ENCODE measurements at regions not wholly inside any gene's neighbourhood (a gene's known extent, or its start where the extent isn't known, plus 50 kb on each side); places are given as distances from the start of the nearest gene placed in this dataset.

- DNase-seq (no peak), ATAC-seq (ENCODE audit: poor library complexity) (no peak)
- Mint-ChIP-seq H3K27me3 (no peaks in the 10 kb centered on the region), H3K4me1 (ENCODE audit: low read depth) (no peaks in the 10 kb centered on the region), H3K4me3 (no peak overlapping the region), H3K9me3 (peaks cover 14% of the 10 kb centered on the region), H3K36me3 (ENCODE audit: low read depth) (no peaks in the 10 kb centered on the region), H3K27ac (no peak overlapping the region)
- POLR2A ChIA-PET = no interaction called here
- intact Hi-C loops (cut with DNase I, micrococcal nuclease) = no loop called here
- no peak for TF ChIP-seq CTCF (IDR thresholded peaks at IDR 0.05)
- Histone ChIP-seq H3K36me3 (ENCODE audit: insufficient read depth, low read length) (no peaks in the 10 kb centered on the region), H3K4me1 (ENCODE audit: insufficient read depth, low read length) (no peaks in the 10 kb centered on the region), H3K27ac (ENCODE audit: low read depth in 1 of 2, low read length in 2 of 2) (no peak overlapping the region), H3K4me3 (ENCODE audit: low read length) (no peak overlapping the region), H3K9me3 (ENCODE audit: control insufficient read depth in 1 of 2, insufficient read depth in 1 of 2, low read length in 2 of 2) (peaks cover 0 to 3% of the 10 kb centered on the region in 2 experiments), H3K27me3 (ENCODE audit: control insufficient read depth in 1 of 2, insufficient read depth in 2 of 2, low read length in 2 of 2) (no peaks in the 10 kb centered on the region)
- CTCF ChIA-PET = no interaction called here
Measured at GRCh38 chr1:81681114-81681513, 119.6 kb upstream of the ADGRL2 start.

GRCh38 chr1:81679942-81680341 is 120.8 kb upstream of the ADGRL2 start:
- H3K4me3 ChIP-seq (ENCODE audit: low read length) = no peak overlapping the region
- DNase-seq = no peak
- H3K36me3 ChIP-seq (ENCODE audit: insufficient read depth, low read length) = no peaks in the 10 kb centered on the region
- H3K27ac ChIP-seq (ENCODE audit: low read depth in 1 of 2, low read length in 2 of 2) = no peak overlapping the region
- Mint-ChIP-seq H3K4me3 (no peak overlapping the region), H3K9me3 (peaks cover 11% of the 10 kb centered on the region), H3K27ac (no peak overlapping the region), H3K4me1 (ENCODE audit: low read depth) (no peaks in the 10 kb centered on the region), H3K36me3 (ENCODE audit: low read depth) (no peaks in the 10 kb centered on the region), H3K27me3 (no peaks in the 10 kb centered on the region)
- H3K4me1 ChIP-seq (ENCODE audit: insufficient read depth, low read length) = no peaks in the 10 kb centered on the region
- no peaks in the 10 kb centered on the region for H3K27me3 ChIP-seq (ENCODE audit: control insufficient read depth in 1 of 2, insufficient read depth in 2 of 2, low read length in 2 of 2)
- TF ChIP-seq CTCF (IDR thresholded peaks at IDR 0.05) = no peak
- H3K9me3 ChIP-seq (ENCODE audit: control insufficient read depth in 1 of 2, insufficient read depth in 1 of 2, low read length in 2 of 2) = peaks cover 0 to 3% of the 10 kb centered on the region in 2 experiments
- ChIA-PET POLR2A (no interaction called here), CTCF (no interaction called here)
- no peak for ATAC-seq (ENCODE audit: poor library complexity)
- intact Hi-C loops (cut with DNase I, micrococcal nuclease) = no loop called here

- Histone ChIP-seq H3K9me3 (ENCODE audit: control insufficient read depth in 1 of 2, insufficient read depth in 1 of 2, low read length in 2 of 2) (peaks cover 0 to 3% of the 10 kb centered on the region in 2 experiments), H3K27ac (ENCODE audit: low read depth in 1 of 2, low read length in 2 of 2) (no peak overlapping the region), H3K36me3 (ENCODE audit: insufficient read depth, low read length) (no peaks in the 10 kb centered on the region), H3K4me1 (ENCODE audit: insufficient read depth, low read length) (no peaks in the 10 kb centered on the region), H3K4me3 (ENCODE audit: low read length) (no peak overlapping the region), H3K27me3 (ENCODE audit: control insufficient read depth in 1 of 2, insufficient read depth in 2 of 2, low read length in 2 of 2) (no peaks in the 10 kb centered on the region)
- no peak for TF ChIP-seq CTCF (IDR thresholded peaks at IDR 0.05)
- no peaks in the 10 kb centered on the region for H3K4me1 Mint-ChIP-seq (ENCODE audit: low read depth)
- ChIA-PET CTCF (no interaction called here), POLR2A (no interaction called here)
- intact Hi-C loops (cut with DNase I, micrococcal nuclease) = no loop called here
- H3K27me3 Mint-ChIP-seq = no peaks in the 10 kb centered on the region
- DNase-seq (no peak), ATAC-seq (ENCODE audit: poor library complexity) (no peak)
- no peak overlapping the region for H3K27ac Mint-ChIP-seq
- no peak overlapping the region for H3K4me3 Mint-ChIP-seq
- peaks cover 3% of the 10 kb centered on the region for H3K9me3 Mint-ChIP-seq
- no peaks in the 10 kb centered on the region for H3K36me3 Mint-ChIP-seq (ENCODE audit: low read depth)
Measured at GRCh38 chr1:81678779-81679178, 122.0 kb upstream of the ADGRL2 start.
